Jurkat, Clone E6-1 (cell line): ENCODE measurements at regions not wholly inside any gene's neighbourhood (a gene's known extent, or its start where the extent isn't known, plus 50 kb on each side); places are given as distances from the start of the nearest gene placed in this dataset.
A peak's percentile ranks its signal among the peaks of the same experiment; 100 is the strongest.

Source experiments
- DNase-seq: peaks from one replicate; pipeline ENCODE4 v3.0.0-alpha.2; 2011; ENCODE audit warnings: low read depth, low spot score
- H3K4me3 ChIP-seq: 2 replicates; pipeline ENCODE4 v1.5.1; 2011; ENCODE audit warnings: mild to moderate bottlenecking, low read length, control low read depth, moderate library complexity

DNA sequence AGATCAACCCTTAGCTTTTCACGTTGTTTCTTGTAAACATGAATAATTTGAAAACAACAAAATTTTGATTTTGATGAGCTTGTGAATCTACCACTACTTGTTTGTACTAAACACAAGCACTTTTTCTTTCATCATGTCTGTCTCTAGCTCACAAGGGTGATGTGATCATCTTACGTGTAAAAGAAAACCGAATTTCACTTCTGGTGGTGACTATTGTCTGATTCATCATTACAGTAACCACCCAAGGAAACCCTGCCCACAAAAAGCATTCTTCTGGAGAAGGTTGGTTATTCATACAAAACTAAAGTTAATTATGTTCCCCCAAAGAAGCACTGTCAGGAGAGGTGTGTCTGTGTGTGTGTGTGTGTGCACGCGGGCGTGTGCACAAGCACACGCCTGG is 285.4 kb downstream of the ZNF516 start:
- H3K4me3 ChIP-seq = no peak overlapping the region
- DNase-seq = peak; percentile 21

DNA sequence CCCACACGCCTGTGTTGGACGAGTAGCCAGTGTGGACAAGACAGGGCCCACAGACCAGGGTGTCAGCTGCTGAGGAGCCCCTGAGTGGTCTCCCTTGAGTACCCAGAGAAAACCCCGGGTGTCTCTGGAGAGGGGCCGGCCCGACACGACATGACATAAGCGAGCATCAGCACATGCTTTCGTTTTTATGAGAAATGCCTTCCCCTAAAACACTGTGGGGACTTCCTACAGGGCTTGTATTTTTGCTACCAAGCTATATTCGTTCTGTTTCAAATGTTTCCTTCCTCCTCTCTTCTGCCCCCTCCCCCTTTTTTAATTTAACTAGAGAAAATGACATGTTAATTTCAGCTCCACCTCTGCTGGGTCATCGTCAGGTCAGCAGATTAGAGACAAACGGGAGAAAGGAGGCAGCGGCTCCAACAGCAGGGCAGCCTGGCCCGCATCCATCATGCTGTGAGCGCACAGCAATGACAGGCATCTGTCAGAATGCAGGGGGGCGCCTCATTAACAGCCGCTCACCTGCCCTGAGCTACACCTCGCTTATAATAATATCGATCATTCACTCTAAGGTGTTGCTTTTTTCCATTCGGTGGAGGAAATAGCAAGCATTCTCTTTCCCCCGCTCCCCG is 286.2 kb downstream of the ZNF516 start:
- no peak overlapping the region for H3K4me3 ChIP-seq
- no peak for DNase-seq

DNA sequence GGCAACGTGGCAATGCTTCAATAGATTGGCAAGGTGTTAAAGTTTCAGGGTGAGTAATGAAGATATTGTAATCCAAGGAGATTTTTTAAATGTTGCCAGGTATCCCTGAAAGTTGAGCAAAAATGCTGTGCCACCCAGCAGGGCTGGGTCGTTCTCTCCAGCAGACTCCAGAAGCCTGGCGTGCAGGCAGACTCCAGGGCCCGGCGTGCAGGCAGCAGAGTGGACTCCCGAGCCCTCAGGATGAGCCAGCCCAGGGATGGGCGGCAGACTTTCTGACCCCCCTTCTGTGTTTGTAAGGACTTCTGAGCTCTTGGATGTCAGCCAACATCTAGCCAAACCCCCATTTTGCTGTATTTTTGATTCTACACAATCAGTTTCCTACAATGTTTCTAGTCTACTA is 289.1 kb downstream of the ZNF516 start:
- no peak overlapping the region for H3K4me3 ChIP-seq
- no peak for DNase-seq

- no peak overlapping the region for H3K4me3 ChIP-seq
- DNase-seq = no peak
Measured at GRCh38 chr18:76203552-76203951, 291.5 kb downstream of the ZNF516 start.

DNA sequence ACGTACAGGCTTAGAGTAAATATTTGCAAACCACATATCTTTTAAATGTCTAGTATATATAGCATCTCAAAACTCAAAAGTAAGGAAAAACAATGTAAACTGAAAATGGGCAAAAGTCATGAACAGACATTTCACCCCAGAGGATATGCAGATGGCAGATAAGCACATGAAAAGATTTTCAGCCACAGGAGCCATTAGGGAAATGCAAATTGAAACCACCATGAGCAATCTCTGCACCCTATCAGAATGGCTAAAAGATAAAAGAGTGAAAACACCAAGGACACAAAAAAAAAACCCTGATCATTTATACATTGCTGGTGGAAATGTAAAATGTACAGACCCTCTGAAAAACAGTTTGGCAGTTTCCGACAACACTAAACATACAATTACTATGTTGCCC is 292.7 kb downstream of the ZNF516 start:
- no peak overlapping the region for H3K4me3 ChIP-seq
- DNase-seq = peak; percentile 28

DNA sequence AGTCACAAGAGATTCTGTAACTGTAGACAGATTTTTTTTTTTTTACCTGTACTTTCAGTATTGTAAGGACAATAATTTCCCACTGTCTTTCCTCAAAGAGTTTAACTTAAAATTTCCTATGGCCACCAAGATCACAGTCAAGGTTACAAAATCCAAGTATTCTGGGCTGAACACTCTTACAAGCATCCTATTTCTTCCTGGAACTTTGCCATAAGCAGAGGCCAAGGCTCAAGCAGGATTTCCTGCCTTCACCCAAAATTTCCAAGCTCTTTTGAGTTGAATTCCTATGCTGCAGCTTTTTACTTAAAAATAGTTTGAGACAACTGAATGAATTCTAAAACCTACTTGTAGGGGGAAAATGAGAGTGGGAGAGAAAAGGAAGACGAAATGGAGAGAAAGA is 299.4 kb downstream of the ZNF516 start:
- no peak for DNase-seq
- no peak overlapping the region for H3K4me3 ChIP-seq

DNA sequence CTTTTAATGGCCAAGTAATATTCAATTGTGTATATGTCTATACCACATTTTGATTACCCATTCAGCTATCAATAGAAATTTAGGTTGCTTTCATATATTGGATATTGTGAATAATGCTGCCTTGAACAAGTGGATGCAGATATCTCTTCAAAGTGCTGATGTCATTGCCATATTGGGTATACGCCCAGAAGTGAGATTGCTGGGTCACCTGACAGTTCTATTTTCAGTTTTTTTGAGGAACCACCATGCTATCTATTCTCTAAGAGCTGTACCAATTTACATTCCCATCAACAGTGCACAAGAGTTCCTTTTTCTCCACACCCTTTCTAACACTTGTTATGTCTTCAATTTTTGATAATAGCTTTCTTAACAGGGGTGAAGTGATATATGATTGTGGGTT is 306.9 kb downstream of the ZNF516 start:
- DNase-seq = no peak
- H3K4me3 ChIP-seq = no peak overlapping the region

- DNase-seq = no peak
- no peak overlapping the region for H3K4me3 ChIP-seq
Measured at GRCh38 chr18:76179257-76179656, 315.8 kb downstream of the ZNF516 start.

DNA sequence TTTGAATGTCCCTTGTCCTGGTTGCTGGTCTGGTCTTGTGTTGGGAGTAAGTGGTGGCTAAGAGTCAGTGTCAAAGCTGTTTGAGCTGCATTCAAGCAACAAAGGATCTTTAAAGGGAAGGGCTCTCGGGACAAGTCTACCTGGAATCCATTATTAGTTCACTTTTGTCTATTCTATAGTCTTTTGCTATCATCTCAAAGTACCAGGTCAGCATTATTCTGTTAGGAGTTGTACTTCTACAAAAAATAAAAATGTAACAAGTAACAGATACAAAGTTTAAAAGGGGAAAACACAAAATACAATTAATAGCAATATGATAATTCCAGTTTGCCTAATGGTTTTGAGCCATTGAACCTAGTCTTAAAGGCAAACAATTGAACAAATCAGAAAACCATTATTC is 317.9 kb downstream of the ZNF516 start:
- no peak for DNase-seq
- H3K4me3 ChIP-seq = no peak overlapping the region

DNA sequence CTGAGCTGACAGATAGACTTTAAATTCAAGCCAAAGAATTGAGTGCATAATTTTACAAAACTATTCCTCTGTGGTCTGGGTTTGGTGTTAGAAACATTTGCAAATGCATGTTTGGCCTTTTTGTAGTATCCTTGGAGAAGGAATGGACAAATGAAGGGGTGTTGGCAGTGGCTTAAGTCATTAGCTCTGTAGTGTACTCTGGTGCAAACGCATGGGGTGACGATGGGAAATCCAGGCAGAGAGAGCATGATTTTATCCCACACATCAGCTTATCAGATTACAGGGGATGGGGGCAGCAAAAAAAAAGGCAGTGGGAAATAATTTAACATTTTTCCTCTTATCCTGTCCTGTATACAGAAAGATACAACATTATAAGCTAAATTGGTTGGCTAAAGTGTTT is 320.6 kb downstream of the ZNF516 start:
- DNase-seq = no peak
- H3K4me3 ChIP-seq = no peak overlapping the region

- peak; percentile 33 for DNase-seq
- H3K4me3 ChIP-seq = no peak overlapping the region
Measured at GRCh38 chr18:76169733-76170132, 325.3 kb downstream of the ZNF516 start.

- no peak for DNase-seq
- H3K4me3 ChIP-seq = no peak overlapping the region
Measured at GRCh38 chr18:76167845-76168621, 327.0 kb downstream of the ZNF516 start.

GRCh38 chr18:76167410-76167809 is 327.6 kb downstream of the ZNF516 start:
- DNase-seq = no peak
- H3K4me3 ChIP-seq = no peak overlapping the region

DNA sequence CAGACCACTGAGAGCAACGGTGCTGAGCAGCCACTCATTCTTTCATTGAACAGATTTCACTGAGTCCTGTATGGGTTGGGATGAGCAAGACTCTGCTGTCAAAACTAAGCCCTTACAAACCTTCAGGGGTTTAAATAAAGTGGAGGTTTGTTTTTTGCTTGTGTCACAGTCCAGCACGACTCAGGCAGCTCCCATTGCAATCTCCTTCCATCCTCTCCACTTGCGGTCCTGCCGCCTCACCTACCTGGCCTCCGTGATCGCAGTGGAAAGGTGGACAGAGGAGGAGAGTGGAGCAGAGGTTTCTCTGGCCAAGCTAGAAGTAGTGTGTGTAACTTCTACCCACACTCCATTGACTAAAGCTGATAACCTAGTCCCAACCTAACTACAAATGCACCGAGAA is 332.2 kb downstream of the ZNF516 start:
- no peak for DNase-seq
- H3K4me3 ChIP-seq = no peak overlapping the region

GRCh38 chr18:76161983-76162382 is 333.1 kb downstream of the ZNF516 start:
- no peak for DNase-seq
- no peak overlapping the region for H3K4me3 ChIP-seq

DNA sequence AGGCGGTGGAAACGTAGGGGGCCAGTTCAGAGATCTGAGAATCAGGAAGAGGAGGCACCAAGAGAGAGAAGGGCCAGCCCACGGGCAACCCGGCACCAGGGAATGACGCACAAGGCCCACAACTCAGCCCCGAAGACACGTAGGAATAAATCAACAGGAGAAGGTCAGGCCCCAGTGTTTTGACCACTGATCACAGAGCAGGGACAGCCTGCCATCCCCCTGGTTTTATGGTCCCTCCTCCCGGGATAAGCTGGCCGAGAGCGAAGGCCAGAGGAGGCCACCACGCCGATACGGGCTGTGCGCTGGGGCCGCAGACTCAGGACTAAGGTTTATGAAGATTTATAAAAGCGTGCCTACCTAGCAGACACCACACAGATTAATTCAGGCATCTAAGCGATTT is 341.4 kb downstream of the ZNF516 start:
- H3K4me3 ChIP-seq = no peak overlapping the region
- no peak for DNase-seq

DNA sequence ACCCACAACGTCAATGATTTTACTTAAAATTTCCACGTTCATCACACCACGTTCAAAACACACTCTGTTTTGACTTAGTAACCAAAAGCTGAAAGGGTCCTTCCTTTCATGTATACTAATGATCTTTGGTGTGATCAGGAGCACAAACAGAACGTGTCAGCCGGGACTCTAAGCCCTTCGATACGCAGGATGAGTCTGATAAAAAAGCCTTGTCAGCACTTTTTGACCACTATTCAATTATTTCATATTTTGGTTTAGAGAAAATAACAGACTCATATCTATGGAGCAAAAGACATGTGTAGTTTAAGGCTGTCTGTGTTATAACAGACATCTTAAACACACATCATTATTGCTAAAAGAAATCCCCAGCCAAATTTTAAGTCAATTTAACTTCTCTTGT is 345.3 kb downstream of the ZNF516 start:
- no peak for DNase-seq
- no peak overlapping the region for H3K4me3 ChIP-seq

DNA sequence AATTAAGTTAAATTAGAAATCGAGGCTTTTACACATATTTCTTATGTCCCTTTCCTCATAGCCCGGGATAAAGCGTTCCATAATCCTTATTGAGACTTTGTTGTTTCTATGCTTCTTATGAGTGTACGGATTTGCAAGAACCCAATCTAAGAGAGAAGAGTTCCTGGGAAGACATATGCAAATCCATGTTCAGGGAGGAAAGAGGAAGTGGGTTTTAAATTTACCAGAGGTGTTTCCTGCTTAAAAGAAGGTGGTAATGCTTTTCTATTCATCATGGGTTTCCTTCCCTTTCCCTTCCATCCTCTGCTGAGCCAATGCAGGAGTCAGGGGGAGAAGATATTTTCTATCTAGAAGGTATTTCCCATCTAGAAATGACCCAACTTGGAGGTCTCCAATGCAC is 345.8 kb downstream of the ZNF516 start:
- DNase-seq = no peak
- H3K4me3 ChIP-seq = no peak overlapping the region

- no peak overlapping the region for H3K4me3 ChIP-seq
- no peak for DNase-seq
Measured at GRCh38 chr18:76145521-76146376, 349.3 kb downstream of the ZNF516 start.

- no peak overlapping the region for H3K4me3 ChIP-seq
- DNase-seq = no peak
Measured at GRCh38 chr18:76144844-76145243, 350.2 kb downstream of the ZNF516 start.
